Retinal pigment epithelial cell (primary cell): ENCODE measurements at regions not wholly inside any gene's neighbourhood (a gene's known extent, or its start where the extent isn't known, plus 50 kb on each side); places are given as distances from the start of the nearest gene placed in this dataset.

Source experiments
- DNase-seq: peaks from one replicate; pipeline ENCODE4 v3.0.0-alpha.2; 2010; ENCODE audit warnings: low read depth
- H3K4me3 ChIP-seq: 2 replicates; pipeline ENCODE4 v1.5.1; 2011; ENCODE audit warnings: mild to moderate bottlenecking, low read length, control low read depth, moderate library complexity
- TF ChIP-seq, protein P1 (sequence below): conservative IDR thresholded peaks from 2 replicates; pipeline ENCODE4 v1.5.1; 2011; ENCODE audit warnings: low read depth, low read length, control low read depth, inconsistent platforms

DNA sequence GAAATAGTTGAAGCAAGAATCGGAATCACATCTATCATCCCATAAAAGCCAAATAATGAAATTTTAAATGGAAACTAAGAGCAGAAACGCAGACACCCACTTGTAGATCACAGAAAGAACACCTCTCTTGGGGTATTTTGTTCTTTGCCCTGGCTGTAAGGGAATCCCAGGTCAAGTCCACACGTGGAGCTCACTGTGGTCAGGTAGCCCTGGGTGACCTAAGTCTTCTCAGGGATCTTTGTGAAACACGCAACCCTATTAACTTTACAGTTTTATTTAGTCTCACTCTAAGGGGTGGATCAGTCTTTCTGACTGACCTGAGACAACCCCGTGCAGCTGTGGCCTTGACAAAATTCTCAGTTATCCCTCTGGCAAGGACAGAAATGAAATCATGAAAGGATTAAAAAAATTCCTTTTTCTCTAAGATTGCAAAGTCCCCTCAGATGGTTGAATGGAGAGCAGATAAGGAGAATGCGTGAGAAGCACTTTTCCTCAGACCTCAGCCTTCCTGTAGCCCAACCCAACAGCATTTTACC, 111.6 kb downstream of the NREP start:
- H3K4me3 ChIP-seq, result no peak overlapping the region
- no peak for DNase-seq
- TF ChIP-seq, protein P1, sequence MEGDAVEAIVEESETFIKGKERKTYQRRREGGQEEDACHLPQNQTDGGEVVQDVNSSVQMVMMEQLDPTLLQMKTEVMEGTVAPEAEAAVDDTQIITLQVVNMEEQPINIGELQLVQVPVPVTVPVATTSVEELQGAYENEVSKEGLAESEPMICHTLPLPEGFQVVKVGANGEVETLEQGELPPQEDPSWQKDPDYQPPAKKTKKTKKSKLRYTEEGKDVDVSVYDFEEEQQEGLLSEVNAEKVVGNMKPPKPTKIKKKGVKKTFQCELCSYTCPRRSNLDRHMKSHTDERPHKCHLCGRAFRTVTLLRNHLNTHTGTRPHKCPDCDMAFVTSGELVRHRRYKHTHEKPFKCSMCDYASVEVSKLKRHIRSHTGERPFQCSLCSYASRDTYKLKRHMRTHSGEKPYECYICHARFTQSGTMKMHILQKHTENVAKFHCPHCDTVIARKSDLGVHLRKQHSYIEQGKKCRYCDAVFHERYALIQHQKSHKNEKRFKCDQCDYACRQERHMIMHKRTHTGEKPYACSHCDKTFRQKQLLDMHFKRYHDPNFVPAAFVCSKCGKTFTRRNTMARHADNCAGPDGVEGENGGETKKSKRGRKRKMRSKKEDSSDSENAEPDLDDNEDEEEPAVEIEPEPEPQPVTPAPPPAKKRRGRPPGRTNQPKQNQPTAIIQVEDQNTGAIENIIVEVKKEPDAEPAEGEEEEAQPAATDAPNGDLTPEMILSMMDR, result no peak

DNA sequence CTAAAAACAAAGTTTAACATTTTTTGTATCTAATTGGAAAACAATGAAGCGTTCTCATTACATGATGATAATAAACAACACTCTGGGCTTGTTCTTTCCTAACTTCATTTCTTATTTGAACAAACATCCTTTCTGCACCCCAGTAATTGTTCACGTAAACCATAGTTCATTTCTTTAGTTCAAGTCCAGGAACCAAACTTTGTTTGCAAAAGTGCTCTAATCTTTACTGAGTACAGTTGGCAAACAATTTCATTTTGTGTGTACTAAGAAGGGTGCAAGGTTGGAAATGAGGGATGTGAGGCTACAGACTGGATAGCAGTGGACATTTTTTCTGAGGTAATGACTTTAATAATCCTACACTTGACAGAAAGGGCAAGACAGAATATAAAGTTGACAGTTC, 113.5 kb downstream of the NREP start:
- TF ChIP-seq, protein P1, result no peak

DNA sequence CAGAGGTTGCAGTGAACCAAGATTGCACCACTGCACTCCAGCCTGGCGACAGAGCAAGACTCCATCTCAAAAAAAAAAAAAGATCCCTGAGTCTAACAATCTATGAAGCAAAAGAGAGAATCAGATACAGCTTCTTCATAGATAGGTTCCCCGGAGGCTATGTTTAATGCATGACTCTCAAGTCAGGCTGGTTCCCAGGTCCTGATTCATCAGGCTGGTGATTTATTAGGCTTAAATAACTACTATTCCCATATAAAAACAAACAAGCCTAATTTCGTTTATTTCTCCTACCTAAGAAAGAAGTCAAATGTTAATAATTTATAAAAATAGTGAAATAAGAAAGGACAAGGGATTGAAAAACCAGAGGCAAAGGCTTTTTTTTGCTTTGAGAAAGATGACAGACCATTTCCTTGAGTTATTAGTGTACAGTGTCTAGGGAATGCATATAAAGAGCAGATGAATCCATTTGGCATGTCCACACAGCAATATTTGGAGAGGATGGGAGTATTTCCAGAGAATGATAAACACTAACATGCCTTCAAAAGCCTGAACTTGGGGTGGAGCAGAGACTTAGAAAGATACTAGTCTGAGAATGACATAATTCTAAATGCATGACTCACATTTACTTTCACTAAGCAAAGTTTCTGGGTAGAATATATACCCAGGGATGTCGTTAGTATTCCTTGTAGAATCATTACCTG, 115.3 kb downstream of the NREP start:
- DNase-seq, result no peak
- TF ChIP-seq, protein P1, result no peak
- no peak overlapping the region for H3K4me3 ChIP-seq

More for the DNA sequence above, 113.5 kb downstream of the NREP start:
- DNase-seq, result no peak
- no peak overlapping the region for H3K4me3 ChIP-seq

DNA sequence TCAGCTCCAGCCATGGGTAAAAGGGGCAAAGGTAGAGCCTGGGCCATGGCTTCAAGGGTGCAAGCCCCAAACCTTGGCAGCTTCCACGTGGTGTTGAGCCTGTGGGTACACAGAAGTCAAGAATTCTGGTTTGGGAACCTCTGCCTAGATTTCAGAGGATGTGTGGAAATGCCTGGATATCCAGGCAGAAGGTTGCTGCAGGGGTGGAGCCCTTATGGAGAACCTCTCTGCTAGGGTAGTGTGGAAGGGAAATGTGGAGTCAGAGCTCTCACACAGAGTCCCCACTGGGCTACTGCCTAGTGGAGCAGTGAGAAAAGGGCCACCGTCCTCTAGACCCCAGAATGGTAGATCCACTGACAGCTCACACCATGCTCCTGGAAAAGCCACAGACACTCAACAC, 117.1 kb downstream of the NREP start:
- TF ChIP-seq, protein P1, result no peak
- DNase-seq, result no peak
- no peak overlapping the region for H3K4me3 ChIP-seq

DNA sequence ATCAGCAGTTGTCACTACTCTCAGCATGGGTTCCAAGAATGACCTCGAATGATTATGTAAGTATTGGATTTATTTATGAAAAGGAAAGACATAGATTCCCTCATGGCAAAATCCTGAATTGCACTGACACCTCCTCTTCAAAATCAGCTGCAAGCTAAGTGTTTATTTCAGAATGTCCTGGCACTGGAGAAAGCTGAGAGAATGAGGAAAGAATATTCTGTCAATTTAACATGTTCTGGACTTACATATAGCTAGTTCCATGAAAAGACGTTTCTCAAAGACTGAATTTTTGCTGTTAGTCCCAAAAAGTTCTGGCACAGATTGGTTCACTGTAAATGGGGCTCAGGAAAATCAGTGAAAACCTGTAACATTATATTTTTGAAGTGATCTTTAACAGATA, 120.3 kb downstream of the NREP start:
- no peak for DNase-seq
- no peak overlapping the region for H3K4me3 ChIP-seq
- TF ChIP-seq, protein P1, result no peak

DNA sequence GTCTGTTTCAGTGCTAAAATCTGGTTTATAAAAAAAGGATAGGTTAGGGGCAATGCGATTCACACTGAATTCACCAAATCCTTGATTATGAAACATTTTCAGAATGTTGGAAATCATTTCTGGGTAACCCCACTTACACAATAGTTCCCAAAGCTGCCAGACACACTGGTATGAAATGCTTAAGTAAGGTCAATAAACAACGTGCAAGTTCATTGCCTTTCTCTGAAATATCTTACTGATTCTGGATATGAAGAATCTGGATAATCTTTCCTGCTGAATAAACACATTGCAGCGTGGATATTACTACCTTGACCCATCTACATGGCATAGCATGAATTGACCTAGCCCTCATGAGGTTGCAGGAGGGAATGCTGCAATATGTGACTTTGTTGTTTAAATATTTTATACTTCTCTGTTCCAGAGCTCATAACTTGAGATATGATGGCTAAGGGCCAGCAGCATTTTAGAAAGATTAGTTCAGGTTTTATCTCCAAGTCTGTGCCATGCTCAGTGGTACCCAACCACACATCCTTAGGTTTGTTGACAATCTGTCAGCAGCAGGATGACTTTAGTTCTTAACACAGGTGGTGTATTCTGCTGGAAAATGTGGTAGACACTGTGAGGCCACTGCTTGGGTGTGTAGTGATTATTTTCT, 121.0 kb downstream of the NREP start:
- H3K4me3 ChIP-seq, result no peak overlapping the region
- no peak for DNase-seq
- TF ChIP-seq, protein P1, result no peak
